CD4-positive, alpha-beta T cell (primary cell): ENCODE measurements at regions not wholly inside any gene's neighbourhood (a gene's known extent, or its start where the extent isn't known, plus 50 kb on each side); places are given as distances from the start of the nearest gene placed in this dataset.

Experiments used
- ATAC-seq: fragments of 200-7000 bp; cut with Tn5 transposase; one replicate; pipeline ENCODE4 v1.10.0; 2022; ENCODE audit warnings: mild to moderate bottlenecking; ENCODE audit not compliant: poor library complexity
- CTCF ChIA-PET: fragments of 350-600 bp; sonication (Branson Sonifier 250); formaldehyde crosslinking; loops from one replicate; lab custom pipeline; 2021; ENCODE audit warnings: antibody characterized with exemption, inconsistent platforms; lab: Charles Lee
- POLR2A ChIA-PET: fragments of 350-600 bp; sonication (Branson Sonifier 250); formaldehyde crosslinking; loops from one replicate; lab custom pipeline; 2021; ENCODE audit warnings: antibody characterized with exemption, inconsistent platforms; lab: Charles Lee
- DNase-seq, 14 experiments: peaks; one replicate each; pipeline ENCODE4 v3.0.0-alpha.2; 2013 to 2020; ENCODE audit warnings: mixed read lengths in 2 of 14
- H3K27ac ChIP-seq, 2 donors: one replicate each; pipeline versions ENCODE4 v1.5.1 to v1.7.0; 2013; ENCODE audit warnings: low read length in 2 of 2, low read depth in 1 of 2, mild to moderate bottlenecking in 1 of 2
- H3K27me3 ChIP-seq, 2 experiments: 1 replicate in 1 of 2; 2 replicates in 1 of 2; pipeline versions ENCODE4 v1.6.1 to v1.7.0; 2013; ENCODE audit warnings: low read length in 2 of 2, control low read depth in 1 of 2, mild to moderate bottlenecking in 1 of 2, moderate library complexity in 1 of 2; ENCODE audit not compliant: insufficient read depth in 2 of 2, control insufficient read depth in 1 of 2
- H3K36me3 ChIP-seq: one replicate; pipeline ENCODE4 v1.6.1; 2013; ENCODE audit warnings: low read length, control low read depth; ENCODE audit not compliant: insufficient read depth
- H3K4me1 ChIP-seq: one replicate; pipeline ENCODE4 v1.6.1; 2013; ENCODE audit warnings: low read length, control low read depth; ENCODE audit not compliant: insufficient read depth
- H3K4me3 ChIP-seq: one replicate; pipeline ENCODE4 v1.5.1; 2013; ENCODE audit warnings: mild to moderate bottlenecking, low read length, moderate library complexity
- H3K9me3 ChIP-seq, 2 experiments: 1 replicate in 1 of 2; 2 replicates in 1 of 2; pipeline versions ENCODE4 v1.6.1 to v1.7.0; 2013; ENCODE audit warnings: low read length in 2 of 2, mild to moderate bottlenecking in 2 of 2, control low read depth in 1 of 2, moderate library complexity in 1 of 2; ENCODE audit not compliant: control insufficient read depth in 1 of 2, insufficient read depth in 1 of 2
- H3K27ac Mint-ChIP-seq: one replicate; pipeline ENCODE4 v1.8.0; 2020; ENCODE audit warnings: mixed read lengths
- H3K27me3 Mint-ChIP-seq: one replicate; pipeline ENCODE4 v1.8.0; 2021; ENCODE audit warnings: mixed read lengths
- H3K36me3 Mint-ChIP-seq: one replicate; pipeline ENCODE4 v1.8.0; 2021; ENCODE audit warnings: low read depth, mixed read lengths
- H3K4me1 Mint-ChIP-seq: one replicate; pipeline ENCODE4 v1.8.0; 2021; ENCODE audit warnings: low read depth, mixed read lengths
- H3K4me3 Mint-ChIP-seq: one replicate; pipeline ENCODE4 v1.8.0; 2020; ENCODE audit warnings: mild to moderate bottlenecking, mixed read lengths
- H3K9me3 Mint-ChIP-seq: one replicate; pipeline ENCODE4 v1.8.0; 2020; ENCODE audit warnings: mixed read lengths
- intact Hi-C, 2 experiments: fragments of 100-400 bp; cut with DNase I in 1 of 2; cut with micrococcal nuclease in 1 of 2; formaldehyde crosslinking; loops; one replicate each; pipeline versions ENCODE4 v1.15.1 to v1.9.0; 2023 to 2025; cut with DNase I, micrococcal nuclease
- TF ChIP-seq, protein P1 (sequence below): fragments of 200-600 bp; IDR thresholded peaks from one replicate; pipeline ENCODE4 v1.8.0; 2022; ENCODE audit warnings: antibody characterized with exemption, mild to moderate bottlenecking

DNA sequence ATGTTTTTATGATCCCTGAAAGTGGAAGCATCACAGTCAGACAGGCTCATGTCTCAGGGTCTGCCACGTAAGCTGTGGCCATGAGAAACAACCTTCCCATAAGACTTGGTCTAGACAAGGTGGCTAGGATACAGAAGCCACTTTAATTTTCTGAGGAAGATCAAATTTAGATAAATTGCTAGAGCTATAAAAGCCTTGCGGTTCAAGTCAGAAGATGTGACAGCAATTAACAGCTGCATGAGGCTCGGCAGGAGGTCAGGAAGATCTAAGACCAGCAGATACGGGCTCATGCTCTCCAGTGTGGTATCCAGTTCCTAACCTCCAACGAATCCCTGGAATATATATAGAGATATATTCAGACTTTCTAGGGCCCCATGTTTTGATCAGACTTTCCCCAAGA is 577.1 kb downstream of the PLPP3 start:
- Histone ChIP-seq H3K36me3 (no peaks in the 10 kb centered on the region), H3K27ac (no peak overlapping the region), H3K4me3 (no peak overlapping the region), H3K4me1 (no peaks in the 10 kb centered on the region), H3K27me3 (no peaks in the 10 kb centered on the region), H3K9me3 (no peaks in the 10 kb centered on the region)
- ChIA-PET CTCF (no interaction called here), POLR2A (no interaction called here)
- H3K27me3 Mint-ChIP-seq: no peaks in the 10 kb centered on the region
- H3K36me3 Mint-ChIP-seq: no peaks in the 10 kb centered on the region
- no peak overlapping the region for H3K4me3 Mint-ChIP-seq
- H3K9me3 Mint-ChIP-seq: no peaks in the 10 kb centered on the region
- intact Hi-C loops: no loop called here
- H3K4me1 Mint-ChIP-seq: no peaks in the 10 kb centered on the region
- TF ChIP-seq, protein P1, sequence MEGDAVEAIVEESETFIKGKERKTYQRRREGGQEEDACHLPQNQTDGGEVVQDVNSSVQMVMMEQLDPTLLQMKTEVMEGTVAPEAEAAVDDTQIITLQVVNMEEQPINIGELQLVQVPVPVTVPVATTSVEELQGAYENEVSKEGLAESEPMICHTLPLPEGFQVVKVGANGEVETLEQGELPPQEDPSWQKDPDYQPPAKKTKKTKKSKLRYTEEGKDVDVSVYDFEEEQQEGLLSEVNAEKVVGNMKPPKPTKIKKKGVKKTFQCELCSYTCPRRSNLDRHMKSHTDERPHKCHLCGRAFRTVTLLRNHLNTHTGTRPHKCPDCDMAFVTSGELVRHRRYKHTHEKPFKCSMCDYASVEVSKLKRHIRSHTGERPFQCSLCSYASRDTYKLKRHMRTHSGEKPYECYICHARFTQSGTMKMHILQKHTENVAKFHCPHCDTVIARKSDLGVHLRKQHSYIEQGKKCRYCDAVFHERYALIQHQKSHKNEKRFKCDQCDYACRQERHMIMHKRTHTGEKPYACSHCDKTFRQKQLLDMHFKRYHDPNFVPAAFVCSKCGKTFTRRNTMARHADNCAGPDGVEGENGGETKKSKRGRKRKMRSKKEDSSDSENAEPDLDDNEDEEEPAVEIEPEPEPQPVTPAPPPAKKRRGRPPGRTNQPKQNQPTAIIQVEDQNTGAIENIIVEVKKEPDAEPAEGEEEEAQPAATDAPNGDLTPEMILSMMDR: no peak
- DNase-seq (no peak), ATAC-seq (no peak)
- H3K27ac Mint-ChIP-seq: no peak overlapping the region

DNA sequence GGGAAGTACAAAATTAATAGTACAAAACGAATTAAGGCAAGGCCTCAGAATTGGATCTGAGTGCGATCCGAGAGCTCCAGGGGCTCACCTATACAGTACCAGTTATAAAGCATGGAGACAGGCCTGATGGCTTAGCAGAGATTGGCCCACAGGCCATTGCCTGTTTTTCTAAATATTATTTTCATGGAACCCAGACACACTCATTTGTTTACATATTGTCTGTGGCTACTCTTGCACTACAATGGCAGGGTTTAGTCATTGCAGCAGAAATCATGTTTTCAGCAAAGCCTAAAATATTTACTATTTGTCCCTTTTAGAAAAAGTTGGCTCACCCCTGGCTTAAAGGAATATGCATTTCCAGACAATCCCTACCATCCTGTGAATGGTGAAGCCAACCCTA is 578.9 kb downstream of the PLPP3 start:
- TF ChIP-seq, protein P1: no peak
- H3K27me3 Mint-ChIP-seq: no peaks in the 10 kb centered on the region
- H3K27ac Mint-ChIP-seq: no peak overlapping the region
- no peak overlapping the region for H3K27ac ChIP-seq
- DNase-seq: no peak
- no peak overlapping the region for H3K4me3 Mint-ChIP-seq
- ChIA-PET CTCF (no interaction called here), POLR2A (no interaction called here)
- no peaks in the 10 kb centered on the region for H3K27me3 ChIP-seq
- no peaks in the 10 kb centered on the region for H3K36me3 Mint-ChIP-seq
- no peaks in the 10 kb centered on the region for H3K9me3 ChIP-seq
- no peak overlapping the region for H3K4me3 ChIP-seq
- no peaks in the 10 kb centered on the region for H3K4me1 Mint-ChIP-seq
- no peaks in the 10 kb centered on the region for H3K9me3 Mint-ChIP-seq
- intact Hi-C loops: no loop called here
- H3K36me3 ChIP-seq: no peaks in the 10 kb centered on the region
- ATAC-seq: no peak
- H3K4me1 ChIP-seq: no peaks in the 10 kb centered on the region

- TF ChIP-seq, protein P1: no peak
- no peaks in the 10 kb centered on the region for H3K4me1 ChIP-seq
- DNase-seq (no peak), ATAC-seq (no peak)
- ChIA-PET POLR2A (no interaction called here), CTCF (no interaction called here)
- Mint-ChIP-seq H3K4me1 (no peaks in the 10 kb centered on the region), H3K4me3 (no peak overlapping the region), H3K36me3 (no peaks in the 10 kb centered on the region), H3K27me3 (no peaks in the 10 kb centered on the region), H3K9me3 (no peaks in the 10 kb centered on the region), H3K27ac (no peak overlapping the region)
- peaks cover 0 to 5% of the 10 kb centered on the region in 2 experiments for H3K9me3 ChIP-seq
- H3K36me3 ChIP-seq: no peaks in the 10 kb centered on the region
- no peak overlapping the region for H3K27ac ChIP-seq
- H3K4me3 ChIP-seq: no peak overlapping the region
- intact Hi-C loops: no loop called here
- H3K27me3 ChIP-seq: no peaks in the 10 kb centered on the region
Observed at GRCh38 chr1:55997536-55997935, 581.8 kb downstream of the PLPP3 start.
